ENCODE measurements at regions not wholly inside any gene's neighbourhood (a gene's known extent, or its start where the extent isn't known, plus 50 kb on each side); places are given as distances from the start of the nearest gene placed in this dataset.
"Not testable (repeated sequence)": the region's sequence is repeated elsewhere in the genome, so short reads cannot be mapped to it uniquely, and the experiment has no call there.

- DNase-seq (ENCODE audit: low spot score) = no peak
These were observed 634.4 kb upstream of the MMS22L start for GRCh38 chr6:97917369-97917768.

- no peak for DNase-seq (ENCODE audit: low spot score)
These were observed 636.0 kb upstream of the MMS22L start for GRCh38 chr6:97919046-97919445.

GRCh38 chr6:97919631-97920030 lies 636.6 kb upstream of the MMS22L start:
- no peak for DNase-seq (ENCODE audit: low spot score)

- DNase-seq (ENCODE audit: low spot score) = no peak
These were observed 640.2 kb upstream of the MMS22L start for GRCh38 chr6:97923249-97923648.

- DNase-seq (ENCODE audit: low spot score) = no peak
These were observed 642.5 kb upstream of the MMS22L start for GRCh38 chr6:97925504-97925903.

- DNase-seq (ENCODE audit: low spot score) = no peak
These were observed 656.6 kb upstream of the MMS22L start for GRCh38 chr6:97939440-97940168.

- peak; percentile 33 for DNase-seq (ENCODE audit: low spot score)
These were observed 664.8 kb upstream of the MMS22L start for GRCh38 chr6:97947841-97948240.

GRCh38 chr6:97958134-97958533 lies 675.1 kb upstream of the MMS22L start:
- DNase-seq (ENCODE audit: low spot score) = no peak

GRCh38 chr6:97963193-97963592 lies 680.2 kb upstream of the MMS22L start:
- no peak for DNase-seq (ENCODE audit: low spot score)

GRCh38 chr6:97969065-97969464 lies 686.0 kb upstream of the MMS22L start:
- DNase-seq (ENCODE audit: low spot score) = no peak

GRCh38 chr6:97977084-97977483 lies 694.1 kb upstream of the MMS22L start:
- DNase-seq (ENCODE audit: low spot score) = no peak

- DNase-seq (ENCODE audit: low spot score) = no peak
These were observed 695.8 kb upstream of the MMS22L start for GRCh38 chr6:97978855-97979271.

- DNase-seq (ENCODE audit: low spot score) = not testable (repeated sequence)
These were observed 696.3 kb upstream of the MMS22L start for GRCh38 chr6:97979285-97979684.

GRCh38 chr6:97989451-97989850 lies 706.4 kb upstream of the MMS22L start:
- DNase-seq (ENCODE audit: low spot score) = no peak

GRCh38 chr6:97995158-97995557 lies 712.1 kb upstream of the MMS22L start:
- no peak for DNase-seq (ENCODE audit: low spot score)

- DNase-seq (ENCODE audit: low spot score) = no peak
These were observed 719.7 kb upstream of the MMS22L start for GRCh38 chr6:98002678-98003077.

GRCh38 chr6:98014442-98015201 lies 731.6 kb upstream of the MMS22L start:
- DNase-seq (ENCODE audit: low spot score) = no peak

- DNase-seq (ENCODE audit: low spot score) = no peak
These were observed 733.5 kb upstream of the MMS22L start for GRCh38 chr6:98016565-98016964.

GRCh38 chr6:98020222-98020621 lies 737.2 kb upstream of the MMS22L start:
- DNase-seq (ENCODE audit: low spot score) = no peak

GRCh38 chr6:98024359-98024758 lies 741.3 kb upstream of the MMS22L start:
- no peak for DNase-seq (ENCODE audit: low spot score)

- no peak for DNase-seq (ENCODE audit: low spot score)
These were observed 744.9 kb upstream of the MMS22L start for GRCh38 chr6:98027898-98028297.

- no peak for DNase-seq (ENCODE audit: low spot score)
These were observed 750.6 kb upstream of the MMS22L start for GRCh38 chr6:98033617-98034016.

- DNase-seq (ENCODE audit: low spot score) = no peak
These were observed 753.4 kb upstream of the MMS22L start for GRCh38 chr6:98036344-98036923.
